ENCODE measurements at regions not wholly inside any gene's neighbourhood (a gene's known extent, or its start where the extent isn't known, plus 50 kb on each side); places are given as distances from the start of the nearest gene placed in this dataset.
A peak's percentile ranks its signal among the peaks of the same experiment; 100 is the strongest.

GRCh38 chrX:22666441-22666840, 333.3 kb upstream of the DDX53 start:
- no peak for DNase-seq

GRCh38 chrX:22674932-22675331, 324.8 kb upstream of the DDX53 start:
- DNase-seq, result no peak

- DNase-seq, result no peak
Observed at GRCh38 chrX:22686138-22686541, 313.6 kb upstream of the DDX53 start.

- DNase-seq, result no peak
Observed at GRCh38 chrX:22689290-22689689, 310.5 kb upstream of the DDX53 start.

GRCh38 chrX:22690116-22690515, 309.6 kb upstream of the DDX53 start:
- DNase-seq, result no peak

GRCh38 chrX:22691966-22692565, 307.7 kb upstream of the DDX53 start:
- no peak for DNase-seq

- DNase-seq, result no peak
Observed at GRCh38 chrX:22698151-22698550, 301.6 kb upstream of the DDX53 start.

GRCh38 chrX:22699581-22700091, 300.1 kb upstream of the DDX53 start:
- no peak for DNase-seq

GRCh38 chrX:22712942-22713341, 286.8 kb upstream of the DDX53 start:
- no peak for DNase-seq

GRCh38 chrX:22730542-22730941, 269.2 kb upstream of the DDX53 start:
- DNase-seq, result no peak

GRCh38 chrX:22737541-22737940, 262.2 kb upstream of the DDX53 start:
- no peak for DNase-seq

GRCh38 chrX:22739276-22739675, 260.5 kb upstream of the DDX53 start:
- DNase-seq, result no peak

GRCh38 chrX:22740836-22741235, 258.9 kb upstream of the DDX53 start:
- DNase-seq, result no peak

- no peak for DNase-seq
Observed at GRCh38 chrX:22742174-22742573, 257.6 kb upstream of the DDX53 start.

GRCh38 chrX:22746081-22746480, 253.7 kb upstream of the DDX53 start:
- no peak for DNase-seq

- DNase-seq, result peak; percentile 13
Observed at GRCh38 chrX:22748093-22748999, 251.4 kb upstream of the DDX53 start.

- no peak for DNase-seq
Observed at GRCh38 chrX:22758807-22759481, 240.8 kb upstream of the DDX53 start.

GRCh38 chrX:22760513-22761057, 239.2 kb upstream of the DDX53 start:
- no peak for DNase-seq

- DNase-seq, result no peak
Observed at GRCh38 chrX:22788221-22788620, 211.5 kb upstream of the DDX53 start.

GRCh38 chrX:22795671-22796070, 204.1 kb upstream of the DDX53 start:
- no peak for DNase-seq

- DNase-seq, result peak; percentile 29
Observed at GRCh38 chrX:22800360-22800759, 199.4 kb upstream of the DDX53 start.

- DNase-seq, result no peak
Observed at GRCh38 chrX:22800806-22801205, 199.0 kb upstream of the DDX53 start.

GRCh38 chrX:22803353-22803752, 196.4 kb upstream of the DDX53 start:
- DNase-seq, result peak; percentile 1

Measured in inflammatory macrophage treated with lipopolysaccharide for 4 hours (primary cell).